HEK293 (cell line): ENCODE measurements at regions not wholly inside any gene's neighbourhood (a gene's known extent, or its start where the extent isn't known, plus 50 kb on each side); places are given as distances from the start of the nearest gene placed in this dataset.

Experiments
- SETDB1 ChIP-seq: IDR thresholded peaks from one replicate; pipeline ENCODE4 v1.6.1; 2017; ENCODE audit warnings: mild to moderate bottlenecking, low read length, moderate library complexity, mixed read lengths; ENCODE audit not compliant: insufficient read length
- ZNF23 ChIP-seq: fragments of 450-650 bp; formaldehyde crosslinking; IDR thresholded peaks from 2 replicates; pipeline ENCODE4 v1.5.1; 2016; ENCODE audit warnings: missing biosample characterization, missing genetic modification characterization, borderline replicate concordance
- ZNF423 ChIP-seq: fragments of 450-650 bp; formaldehyde crosslinking; IDR thresholded peaks from 2 replicates; pipeline ENCODE4 v1.5.1; 2016; ENCODE audit warnings: missing biosample characterization, missing genetic modification characterization
- ZNF473 ChIP-seq: fragments of 450-650 bp; formaldehyde crosslinking; IDR thresholded peaks from 2 replicates; pipeline ENCODE4 v1.5.1; 2017; ENCODE audit warnings: missing biosample characterization, missing genetic modification characterization
- TF ChIP-seq, protein P1 (sequence below): fragments of 450-650 bp; formaldehyde crosslinking; optimal IDR thresholded peaks from 2 replicates; pipeline ENCODE3; 2016; ENCODE audit warnings: missing biosample characterization, mild to moderate bottlenecking, missing genetic modification characterization

DNA sequence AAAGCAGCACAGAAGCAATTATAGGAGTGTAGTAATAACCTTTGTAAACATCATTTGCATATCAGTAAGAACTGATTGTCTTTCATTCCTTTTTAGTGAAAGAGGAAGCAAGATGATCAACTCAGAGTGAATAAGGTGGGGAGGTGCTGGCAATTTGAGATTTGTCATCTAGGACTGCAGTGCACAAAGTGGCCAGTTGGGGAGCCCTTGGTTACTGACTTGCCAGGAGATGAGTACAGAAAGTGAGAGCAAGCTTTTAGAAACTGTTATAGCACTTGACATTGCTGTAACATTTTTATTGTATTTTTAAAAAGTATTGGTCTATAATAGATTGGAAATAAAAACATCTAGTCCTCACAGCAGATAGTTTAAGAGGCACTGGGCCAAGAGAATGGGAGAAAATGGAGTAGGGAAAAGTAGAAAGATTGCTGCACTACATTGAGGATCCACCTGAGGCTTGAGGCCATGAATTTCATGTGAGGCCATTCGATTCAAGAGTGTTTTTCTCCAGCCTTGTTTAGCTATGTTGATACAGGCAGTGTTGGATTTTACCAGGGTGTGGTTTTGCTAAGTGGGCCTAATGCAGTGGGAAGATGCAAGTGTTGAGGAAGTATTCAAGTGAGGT, 98.2 kb downstream of the SNAPC1 start:
- TF ChIP-seq SETDB1, result no peak
- TF ChIP-seq, protein P1, sequence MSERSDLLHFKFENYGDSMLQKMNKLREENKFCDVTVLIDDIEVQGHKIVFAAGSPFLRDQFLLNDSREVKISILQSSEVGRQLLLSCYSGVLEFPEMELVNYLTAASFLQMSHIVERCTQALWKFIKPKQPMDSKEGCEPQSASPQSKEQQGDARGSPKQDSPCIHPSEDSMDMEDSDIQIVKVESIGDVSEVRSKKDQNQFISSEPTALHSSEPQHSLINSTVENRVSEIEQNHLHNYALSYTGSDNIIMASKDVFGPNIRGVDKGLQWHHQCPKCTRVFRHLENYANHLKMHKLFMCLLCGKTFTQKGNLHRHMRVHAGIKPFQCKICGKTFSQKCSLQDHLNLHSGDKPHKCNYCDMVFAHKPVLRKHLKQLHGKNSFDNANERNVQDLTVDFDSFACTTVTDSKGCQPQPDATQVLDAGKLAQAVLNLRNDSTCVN (tag by site-specific recombination), result no peak
- TF ChIP-seq ZNF423 (tag by site-specific recombination), result no peak
- TF ChIP-seq ZNF23, result no peak
- TF ChIP-seq ZNF473, result no peak
